NCI-H128 (cell line): ENCODE measurements at regions not wholly inside any gene's neighbourhood (a gene's known extent, or its start where the extent isn't known, plus 50 kb on each side); places are given as distances from the start of the nearest gene placed in this dataset.
"Not testable (repeated sequence)": the region's sequence is repeated elsewhere in the genome, so short reads cannot be mapped to it uniquely, and the experiment has no call there.

Source experiments
- DNase-seq: peaks from one replicate; lab custom pipeline; 2025; ENCODE audit not compliant: unreplicated experiment; lab: John Stamatoyannopoulos, UW

GRCh38 chr11:19628018-19628417 is 84.6 kb upstream of the NAV2 start:
- no peak for DNase-seq

GRCh38 chr11:19627566-19627965 is 85.1 kb upstream of the NAV2 start:
- DNase-seq = no peak

DNA sequence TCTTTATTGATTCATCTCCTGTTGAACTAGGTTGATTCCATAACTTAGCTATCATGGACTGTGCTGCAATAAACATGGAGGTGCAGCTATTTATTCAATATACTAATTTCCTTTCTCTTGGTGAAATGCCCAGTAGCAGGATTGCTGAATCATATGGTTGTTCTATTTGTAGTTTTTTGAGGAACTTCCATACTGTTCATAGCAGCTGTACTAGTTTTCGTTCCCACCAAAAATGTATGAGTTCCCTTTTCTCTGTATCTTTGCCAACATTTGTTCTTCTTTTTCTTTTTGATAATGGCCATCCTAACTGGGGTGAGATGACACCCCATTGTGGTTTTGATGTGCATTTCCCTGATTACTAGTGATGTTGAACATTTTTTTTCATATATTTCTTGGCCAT is 87.2 kb upstream of the NAV2 start:
- DNase-seq = no peak

GRCh38 chr11:19617696-19618523 is 94.7 kb upstream of the NAV2 start:
- DNase-seq = no peak

GRCh38 chr11:19615341-19616183 is 97.1 kb upstream of the NAV2 start:
- DNase-seq = no peak

DNA sequence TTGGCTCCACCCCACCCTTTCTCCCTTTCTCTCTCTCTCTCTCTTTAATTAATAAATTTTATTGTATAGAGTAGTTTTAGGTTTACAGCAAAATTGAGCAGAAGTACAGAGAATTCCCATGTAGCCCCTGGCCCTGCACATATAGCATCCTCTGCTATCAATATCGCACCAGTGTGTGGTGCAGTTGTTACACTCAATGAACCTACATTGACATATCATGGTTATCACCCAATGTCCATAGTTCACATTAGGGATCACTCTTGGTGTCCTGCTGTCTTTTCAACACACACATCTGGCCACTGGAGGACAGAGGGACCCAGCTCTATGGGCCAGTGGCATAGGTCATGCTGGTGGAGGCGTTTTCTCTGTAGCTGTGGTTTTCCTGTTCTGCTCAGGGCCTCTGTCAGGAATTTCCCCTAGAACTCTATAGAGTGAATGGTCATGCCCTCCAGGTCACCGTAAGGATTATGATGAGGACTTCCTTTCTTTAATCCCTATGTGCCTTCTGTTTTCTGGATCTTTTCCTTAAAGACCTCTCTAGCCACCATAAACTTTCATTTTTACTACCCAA is 98.2 kb upstream of the NAV2 start:
- no peak for DNase-seq

GRCh38 chr11:19612025-19612424 is 100.6 kb upstream of the NAV2 start:
- DNase-seq = not testable (repeated sequence)

- DNase-seq = no peak
Measured at GRCh38 chr11:19607656-19608360, 104.8 kb upstream of the NAV2 start.

DNA sequence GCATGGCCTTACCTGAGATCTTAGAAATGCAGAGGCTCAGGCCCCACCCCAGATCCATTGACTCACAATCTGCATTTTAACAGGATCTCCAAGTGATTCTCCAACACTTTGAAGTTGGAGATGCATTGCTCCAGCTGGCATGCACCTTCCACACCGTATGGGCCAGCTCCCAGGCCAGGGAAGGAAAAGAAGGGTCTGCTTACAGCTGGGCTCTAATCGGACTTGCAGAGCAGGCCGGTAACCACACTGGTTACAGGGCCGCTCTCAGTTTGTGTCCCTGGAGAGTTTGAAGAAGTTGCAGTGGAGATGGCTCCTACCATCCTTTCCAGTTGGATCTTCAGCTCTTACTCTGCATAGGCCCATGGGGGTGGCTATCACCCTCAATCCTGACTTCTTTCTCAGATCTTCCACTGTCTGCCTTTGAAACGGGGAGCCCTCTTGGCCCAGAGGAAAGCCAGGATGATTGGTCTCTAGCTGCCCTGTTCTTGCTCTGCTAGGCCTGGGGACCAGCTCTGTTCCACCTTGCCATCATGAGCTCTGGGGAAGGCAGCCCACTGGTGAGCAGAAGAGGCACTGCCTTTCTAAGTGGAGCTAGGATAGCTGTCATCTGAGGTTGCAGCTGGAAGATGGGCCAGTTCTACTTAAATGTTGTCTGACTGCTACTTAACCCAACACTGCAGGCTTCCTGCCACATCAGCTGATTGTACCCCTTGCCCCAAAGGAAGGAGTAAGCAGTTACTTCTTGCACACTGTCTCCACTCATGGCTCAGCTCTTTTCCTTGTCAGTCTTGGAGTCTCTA is 105.6 kb upstream of the NAV2 start:
- no peak for DNase-seq

DNA sequence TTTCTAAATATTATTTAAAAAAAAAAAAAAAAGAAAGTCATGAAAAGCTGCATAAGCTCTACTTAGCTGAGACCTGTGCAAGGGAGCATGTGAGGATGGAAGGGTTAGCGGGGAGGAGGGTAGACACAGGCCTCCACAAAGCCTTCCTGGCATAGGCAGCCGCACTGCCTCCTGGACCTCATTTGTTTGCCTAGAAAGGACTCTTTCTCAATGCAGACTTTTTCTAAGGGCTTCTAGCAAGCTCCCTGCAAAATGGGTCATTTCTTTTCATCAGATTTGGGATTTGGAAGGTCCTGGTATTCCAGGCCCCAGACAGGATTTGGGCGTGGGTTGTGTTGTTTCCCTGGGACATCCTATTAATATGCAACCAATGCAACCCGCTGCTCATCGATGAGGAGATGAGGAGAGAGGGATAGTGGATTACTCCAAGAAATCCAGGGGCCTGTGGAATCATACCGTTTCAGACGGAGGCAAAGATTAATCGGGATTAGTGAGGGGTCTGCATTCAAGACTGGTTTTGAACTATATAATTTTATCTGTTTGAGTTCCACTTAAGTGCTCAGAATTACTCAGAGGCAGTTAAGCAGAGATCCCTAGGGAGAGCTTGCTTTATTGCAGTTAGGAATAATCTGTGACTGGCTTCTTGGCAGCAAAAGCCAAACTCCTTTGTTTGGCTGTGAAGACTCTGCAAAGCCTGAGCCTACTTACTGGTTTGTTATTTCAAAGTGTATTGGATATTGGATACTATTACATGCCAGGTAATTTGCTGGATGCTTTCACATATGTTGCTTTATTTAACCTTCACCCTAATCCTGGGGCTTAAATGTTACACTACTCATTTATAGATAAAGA is 106.9 kb upstream of the NAV2 start:
- DNase-seq = no peak

DNA sequence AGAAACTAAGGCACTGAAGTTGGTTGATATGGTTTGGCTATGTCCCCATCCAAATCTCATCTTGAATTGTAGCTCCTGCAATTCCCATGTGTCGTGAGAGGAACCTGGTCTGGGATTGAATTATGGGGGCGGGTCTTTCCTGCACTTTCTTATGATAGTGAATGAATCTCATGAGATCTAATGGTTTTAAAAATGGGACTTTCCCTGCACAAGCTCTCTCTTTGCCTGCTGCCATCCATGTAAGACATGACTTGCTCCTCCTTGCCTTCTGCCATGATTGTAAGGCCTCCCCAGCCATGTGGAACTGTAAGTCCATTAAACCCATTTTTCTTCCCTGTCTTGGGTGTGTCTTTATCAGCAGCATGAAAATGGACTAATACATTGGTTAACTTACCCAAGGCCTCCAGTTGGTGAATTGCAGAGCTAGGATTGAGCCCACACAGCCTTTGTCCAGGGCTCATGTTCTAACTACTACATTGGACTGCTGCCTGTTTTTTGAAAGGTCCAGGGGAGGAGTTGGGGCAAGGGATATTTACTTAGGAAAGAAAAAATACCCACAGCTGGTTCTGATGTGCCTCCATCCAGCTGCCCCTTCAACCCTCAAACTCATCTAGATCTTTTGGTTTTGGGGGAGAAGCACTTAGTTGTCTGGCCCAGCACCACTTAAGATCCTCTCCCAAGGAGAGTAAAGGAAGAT is 107.8 kb upstream of the NAV2 start:
- DNase-seq = no peak

DNA sequence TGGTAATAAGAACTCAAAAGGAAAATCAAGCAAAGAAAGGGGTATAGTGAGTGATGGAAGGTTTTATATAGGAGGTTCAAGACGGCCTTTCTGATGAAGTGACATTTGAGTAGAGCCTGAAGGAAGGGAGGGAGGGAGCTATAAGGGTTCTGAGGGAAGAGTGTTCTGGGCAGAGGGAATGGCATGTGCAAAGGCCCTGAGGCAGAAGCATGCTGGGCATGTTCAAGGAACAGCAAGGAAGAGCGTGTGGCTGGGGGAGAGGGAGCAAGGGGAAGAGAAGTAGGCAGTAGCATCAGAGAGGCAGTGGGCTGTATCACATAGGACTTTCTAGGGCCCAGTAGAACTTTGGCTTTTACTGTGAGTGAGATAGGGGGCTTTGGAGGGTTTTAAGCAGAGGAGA is 108.9 kb upstream of the NAV2 start:
- DNase-seq = no peak

DNA sequence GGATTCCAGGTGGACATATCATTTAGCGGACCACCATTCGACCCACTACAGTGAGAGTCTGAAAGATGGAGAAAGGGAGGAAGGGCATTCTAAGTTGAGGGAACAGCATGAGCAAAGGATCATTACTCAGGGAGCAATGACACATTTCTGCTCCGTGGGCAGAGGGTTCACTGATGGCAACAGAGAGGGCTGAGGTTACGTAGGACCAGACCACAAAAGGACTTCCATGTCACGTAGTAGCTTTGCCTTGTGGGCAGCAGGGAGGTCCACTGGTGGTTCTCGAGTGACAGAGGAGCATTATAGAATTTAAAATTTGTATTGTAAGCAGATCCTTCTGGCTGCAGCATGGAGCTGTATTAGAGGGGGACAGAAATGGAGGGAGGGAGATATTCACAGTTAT is 109.7 kb upstream of the NAV2 start:
- DNase-seq = no peak

DNA sequence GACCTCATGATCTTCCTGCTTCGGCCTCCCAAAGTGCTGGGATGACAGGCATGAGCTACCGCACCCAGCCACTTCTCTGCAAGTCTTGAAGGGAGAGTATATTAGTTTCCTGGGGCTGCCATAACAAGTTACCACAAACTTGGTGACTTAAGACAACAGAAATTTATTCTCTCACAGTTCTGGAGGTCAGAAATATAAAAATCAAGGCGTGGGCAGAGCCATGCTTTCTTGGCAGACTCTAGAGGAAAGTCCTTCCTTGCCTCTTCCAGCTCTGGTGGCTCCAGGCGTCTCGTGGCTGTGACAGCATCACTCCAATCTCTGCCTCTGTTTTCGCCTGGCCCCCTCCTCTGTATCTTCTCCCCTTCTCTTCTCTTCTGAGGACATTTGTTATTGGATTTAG is 110.2 kb upstream of the NAV2 start:
- DNase-seq = no peak

GRCh38 chr11:19601235-19601634 is 111.4 kb upstream of the NAV2 start:
- DNase-seq = no peak

DNA sequence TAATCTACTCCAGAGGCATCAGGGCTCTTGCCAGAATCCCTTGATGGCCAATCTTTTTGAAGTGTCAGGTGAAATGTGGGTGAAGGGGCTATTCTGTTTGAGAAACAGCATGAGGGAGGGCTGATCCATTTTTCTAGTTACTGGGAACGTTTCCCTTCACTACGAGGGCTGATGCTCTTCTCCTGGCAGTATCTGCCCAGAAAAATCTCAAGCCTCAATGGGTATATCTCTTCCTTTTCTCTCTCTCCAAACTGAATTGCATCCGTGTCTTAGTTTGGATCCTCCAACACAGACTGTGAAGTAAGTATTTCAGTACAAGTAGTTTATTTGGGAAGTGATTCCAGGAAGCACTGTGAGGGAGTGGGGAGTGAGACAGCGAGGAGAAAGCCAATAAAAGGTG is 113.0 kb upstream of the NAV2 start:
- no peak for DNase-seq

DNA sequence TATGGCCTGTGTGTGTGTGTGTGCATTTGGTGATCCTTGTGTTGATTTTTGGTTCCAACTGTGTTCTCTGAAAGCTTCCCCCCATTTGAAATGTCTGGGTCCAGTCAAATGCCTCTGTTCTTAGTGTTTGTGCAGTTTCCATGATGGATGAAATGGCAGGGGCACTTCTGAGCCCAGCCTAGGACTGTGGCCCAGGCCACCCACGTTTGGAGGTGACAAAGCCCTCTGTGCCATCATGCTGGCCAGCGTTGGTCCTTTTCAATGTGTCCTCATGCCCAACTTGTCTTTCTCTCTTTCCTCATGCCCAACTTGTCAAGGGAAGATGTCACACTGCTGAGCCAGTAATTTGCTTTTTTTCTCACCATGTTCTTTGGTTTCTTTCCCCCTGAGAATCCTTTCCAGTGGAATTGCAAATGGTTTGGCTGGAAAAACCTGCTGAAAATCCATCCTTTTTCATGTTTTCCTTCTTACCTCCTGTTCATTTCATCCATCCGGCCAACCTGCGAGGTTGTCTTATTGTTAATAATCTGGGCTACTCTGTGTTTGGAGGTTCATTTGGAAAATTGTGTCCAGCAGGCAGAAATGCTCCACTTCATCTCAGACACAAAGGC is 113.7 kb upstream of the NAV2 start:
- no peak for DNase-seq

- no peak for DNase-seq
Measured at GRCh38 chr11:19598456-19598855, 114.2 kb upstream of the NAV2 start.

DNA sequence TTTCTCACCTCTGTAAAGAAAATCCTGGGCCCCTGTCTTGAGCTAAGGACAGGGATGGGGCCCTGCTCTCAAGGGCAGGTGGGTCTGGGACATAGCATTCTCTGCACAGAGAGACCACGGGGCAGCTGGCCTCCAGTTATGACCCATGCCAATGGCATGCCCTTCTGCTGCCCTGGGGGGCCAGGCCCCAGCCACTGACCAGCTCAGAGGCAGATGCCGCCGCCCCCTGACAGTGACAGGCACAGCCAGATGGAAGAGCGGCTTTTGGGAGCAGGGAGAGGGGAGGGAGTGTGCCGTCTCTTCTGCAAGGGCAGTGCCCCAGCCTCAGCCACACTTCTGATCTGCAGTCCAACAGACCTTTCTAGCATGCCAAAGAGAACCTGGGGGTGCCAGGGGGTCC is 114.8 kb upstream of the NAV2 start:
- no peak for DNase-seq
